ENCODE measurements at regions not wholly inside any gene's neighbourhood (a gene's known extent, or its start where the extent isn't known, plus 50 kb on each side); places are given as distances from the start of the nearest gene placed in this dataset.
"Not testable (repeated sequence)": the region's sequence is repeated elsewhere in the genome, so short reads cannot be mapped to it uniquely, and the experiment has no call there.

DNA sequence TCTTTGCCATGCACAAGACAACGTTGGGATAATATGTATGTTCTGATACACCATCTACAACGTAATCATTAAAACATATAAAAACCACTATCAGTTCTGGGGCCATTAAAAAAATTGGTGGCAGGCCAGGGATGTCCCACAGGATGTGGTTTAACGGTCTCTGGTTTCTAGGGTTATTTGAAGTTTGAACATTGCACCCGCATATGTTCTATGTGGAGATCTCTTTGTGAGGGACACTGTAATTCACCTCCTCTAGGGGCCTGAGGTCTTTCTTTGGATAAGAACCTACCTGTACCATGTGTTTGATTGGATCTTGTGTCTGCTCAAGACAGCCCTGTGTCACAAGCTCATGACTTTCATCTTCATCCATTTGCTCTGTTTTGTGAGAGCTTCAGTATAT is 73.2 kb downstream of the GGTLC2 start:
- DNase-seq, result no peak

DNA sequence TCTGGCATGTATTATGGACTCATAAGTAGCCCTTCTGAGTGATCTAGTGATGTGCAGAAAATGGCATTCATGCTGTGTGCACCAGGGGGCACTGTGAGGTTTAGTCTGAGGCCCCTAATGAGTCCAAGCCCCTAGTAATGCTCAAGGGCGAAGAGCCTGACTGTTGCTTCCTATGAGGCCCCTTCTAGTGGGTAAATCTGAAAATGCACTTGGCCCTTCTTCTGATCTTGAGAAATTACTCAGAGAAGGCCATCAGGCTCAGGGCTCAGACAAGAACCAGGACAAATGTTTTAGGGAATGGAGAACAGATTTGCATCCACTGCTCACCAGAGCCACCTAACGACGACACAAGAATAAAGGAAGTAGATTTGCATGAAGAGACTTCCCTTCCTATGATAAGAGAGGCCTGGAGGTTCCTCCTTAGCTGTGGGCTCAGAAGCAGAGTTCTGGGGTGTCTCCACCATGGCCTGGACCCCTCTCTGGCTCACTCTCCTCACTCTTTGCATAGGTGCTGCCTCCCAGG is 75.8 kb downstream of the GGTLC2 start:
- DNase-seq, result peak; percentile 15

DNA sequence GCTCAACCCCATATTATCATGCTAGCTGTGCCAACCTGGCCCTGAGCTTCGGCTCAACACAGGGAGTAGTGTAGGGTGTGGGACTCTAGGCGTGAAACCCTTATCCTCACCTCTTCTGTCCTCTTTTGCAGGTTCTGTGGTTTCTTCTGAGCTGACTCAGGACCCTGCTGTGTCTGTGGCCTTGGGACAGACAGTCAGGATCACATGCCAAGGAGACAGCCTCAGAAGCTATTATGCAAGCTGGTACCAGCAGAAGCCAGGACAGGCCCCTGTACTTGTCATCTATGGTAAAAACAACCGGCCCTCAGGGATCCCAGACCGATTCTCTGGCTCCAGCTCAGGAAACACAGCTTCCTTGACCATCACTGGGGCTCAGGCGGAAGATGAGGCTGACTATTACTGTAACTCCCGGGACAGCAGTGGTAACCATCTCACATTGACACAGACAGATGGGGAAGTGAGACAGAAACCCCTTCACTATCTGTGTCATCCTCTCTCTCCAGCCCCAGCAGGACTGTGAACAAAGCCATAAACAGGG is 76.4 kb downstream of the GGTLC2 start:
- DNase-seq, result no peak

DNA sequence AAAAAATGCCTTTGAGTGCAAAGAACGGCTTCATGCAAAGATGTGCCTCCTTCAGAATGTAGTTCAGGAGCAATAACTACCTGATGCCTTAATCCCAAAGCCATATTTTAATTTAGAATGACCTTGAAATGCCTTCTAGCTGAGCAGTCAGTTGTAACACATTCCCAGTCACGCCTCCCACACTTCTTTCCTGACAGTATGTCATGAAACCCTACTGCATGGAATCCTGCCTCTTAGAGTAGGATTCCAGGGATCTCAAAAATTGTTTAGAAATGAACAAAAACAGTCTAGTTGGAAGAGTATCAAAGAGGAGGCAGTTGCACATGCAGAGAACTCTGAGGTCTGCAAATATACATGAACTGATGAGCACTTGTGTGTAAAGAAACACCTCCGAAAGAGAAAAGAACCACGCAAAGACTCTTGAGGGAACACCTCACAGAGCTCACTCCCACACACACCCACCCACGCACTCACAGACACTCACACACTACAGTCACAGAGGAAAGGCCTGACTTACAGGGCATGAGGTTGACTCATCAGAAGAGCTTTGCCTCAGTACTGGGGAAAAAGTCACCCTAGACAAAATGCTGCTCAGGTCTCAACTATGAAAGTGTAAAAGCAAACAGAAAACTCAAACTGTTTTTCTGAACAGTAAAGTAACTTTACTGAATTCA is 77.4 kb downstream of the GGTLC2 start:
- DNase-seq, result no peak

DNA sequence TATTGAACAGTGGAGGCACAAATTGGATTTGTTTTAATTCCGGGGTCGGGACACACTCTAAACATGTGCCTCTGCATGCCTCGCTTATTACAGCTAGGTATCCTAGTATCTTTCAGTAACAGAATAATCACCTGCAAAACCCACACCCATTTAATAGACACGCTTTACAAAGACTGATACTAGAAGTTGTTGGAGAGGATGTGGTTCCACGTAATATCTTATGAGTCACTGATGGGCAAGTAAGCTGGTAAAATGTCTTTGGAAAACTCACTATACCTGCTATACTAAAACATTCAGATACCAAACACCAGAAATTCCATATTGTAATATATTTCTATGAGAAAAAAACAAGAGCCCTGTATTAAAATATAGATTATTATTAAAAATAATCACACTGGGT is 84.0 kb downstream of the GGTLC2 start:
- DNase-seq, result no peak

DNA sequence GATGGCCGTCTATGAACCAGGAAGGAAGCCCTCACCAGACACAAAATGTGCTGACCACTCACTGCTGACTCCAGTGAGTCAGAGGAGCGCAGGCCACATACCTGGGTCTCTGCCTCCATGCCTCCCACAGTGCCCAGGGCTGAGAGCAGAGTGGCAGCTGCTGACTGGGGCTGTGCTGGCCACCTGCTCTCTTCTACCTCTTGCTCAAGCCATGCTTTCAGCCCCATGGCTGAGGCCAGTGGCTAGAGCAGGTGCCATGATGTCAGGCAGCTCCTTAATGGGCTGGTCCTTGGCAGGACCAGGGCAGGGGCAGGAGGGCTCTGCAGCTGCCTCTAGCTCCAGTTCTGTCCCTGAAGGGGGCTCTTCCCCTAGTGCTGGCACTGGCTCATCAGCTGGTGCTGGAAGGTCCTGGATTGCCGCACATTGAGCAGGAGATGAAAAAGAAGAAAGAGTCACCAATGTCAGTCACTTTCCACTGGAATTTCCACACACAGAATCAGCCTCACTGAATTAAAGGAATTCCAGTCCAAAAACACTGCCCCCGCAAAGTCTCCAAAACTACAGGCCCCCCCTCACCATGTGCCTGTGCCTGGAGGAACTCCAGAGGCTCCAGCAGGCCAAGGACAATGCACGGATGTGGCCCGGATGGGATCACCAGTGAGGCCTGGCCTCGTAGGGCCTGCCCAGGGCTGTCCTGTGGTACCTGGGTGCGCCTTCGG is 86.4 kb downstream of the GGTLC2 start:
- no peak for DNase-seq

DNA sequence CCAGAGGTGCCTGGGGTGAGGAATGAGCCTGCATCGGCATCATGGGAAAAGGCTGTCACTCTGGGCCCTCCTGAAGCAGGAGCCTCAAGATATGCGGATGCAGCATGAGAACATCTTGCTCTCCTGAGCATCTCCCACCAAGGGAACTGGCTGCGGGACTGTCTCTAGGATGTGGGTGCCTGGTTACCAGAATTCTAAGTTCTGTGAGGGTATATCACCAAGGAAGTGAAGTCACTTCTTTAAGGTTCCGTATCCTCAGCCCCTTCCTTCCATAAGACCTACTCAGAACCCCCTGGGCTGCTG is 86.9 kb downstream of the GGTLC2 start:
- no peak for DNase-seq

DNA sequence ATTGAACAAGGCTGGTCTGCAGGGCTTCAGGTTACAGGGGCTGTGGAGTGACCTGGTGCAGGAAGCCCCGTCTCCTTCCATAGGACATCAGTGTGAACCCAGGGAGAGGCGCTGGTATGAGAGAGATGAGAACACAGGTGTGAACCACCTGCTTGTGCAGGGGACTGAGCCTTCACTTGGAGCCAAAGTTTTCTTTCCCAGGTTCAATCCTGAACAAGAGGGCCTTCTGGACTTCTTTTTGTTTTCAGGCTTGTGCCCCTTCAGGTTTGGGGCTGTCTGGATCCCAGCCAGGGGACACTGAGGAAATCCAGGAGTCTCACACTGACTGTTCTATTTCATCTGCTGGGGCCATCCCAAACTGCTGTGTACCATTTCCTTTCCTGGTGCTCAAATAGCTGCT is 88.6 kb downstream of the GGTLC2 start:
- DNase-seq, result not testable (repeated sequence)

DNA sequence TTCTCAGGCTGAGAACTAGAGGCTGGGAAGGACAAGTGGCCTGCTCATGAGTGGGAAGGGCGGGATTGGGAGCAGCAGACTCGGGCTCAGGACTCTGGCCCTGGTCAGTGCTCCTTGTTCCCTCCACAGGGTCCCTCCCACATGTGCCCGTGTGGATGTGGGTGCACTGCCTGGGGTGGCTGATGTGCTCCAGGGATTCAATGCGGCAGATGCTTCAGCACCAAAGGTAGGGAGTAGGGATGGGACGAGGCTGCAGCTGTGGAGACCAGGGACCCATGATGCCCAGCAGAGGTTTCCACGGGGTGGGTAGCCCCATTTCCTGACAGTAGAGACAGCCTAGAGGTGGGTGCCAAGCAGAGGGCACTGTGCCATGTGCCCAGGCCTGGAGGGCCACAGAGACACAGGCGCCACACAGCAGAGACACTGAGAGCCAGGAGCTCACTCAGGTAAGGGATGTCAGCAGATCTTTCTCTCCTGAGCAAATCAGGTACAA is 89.5 kb downstream of the GGTLC2 start:
- DNase-seq, result no peak

DNA sequence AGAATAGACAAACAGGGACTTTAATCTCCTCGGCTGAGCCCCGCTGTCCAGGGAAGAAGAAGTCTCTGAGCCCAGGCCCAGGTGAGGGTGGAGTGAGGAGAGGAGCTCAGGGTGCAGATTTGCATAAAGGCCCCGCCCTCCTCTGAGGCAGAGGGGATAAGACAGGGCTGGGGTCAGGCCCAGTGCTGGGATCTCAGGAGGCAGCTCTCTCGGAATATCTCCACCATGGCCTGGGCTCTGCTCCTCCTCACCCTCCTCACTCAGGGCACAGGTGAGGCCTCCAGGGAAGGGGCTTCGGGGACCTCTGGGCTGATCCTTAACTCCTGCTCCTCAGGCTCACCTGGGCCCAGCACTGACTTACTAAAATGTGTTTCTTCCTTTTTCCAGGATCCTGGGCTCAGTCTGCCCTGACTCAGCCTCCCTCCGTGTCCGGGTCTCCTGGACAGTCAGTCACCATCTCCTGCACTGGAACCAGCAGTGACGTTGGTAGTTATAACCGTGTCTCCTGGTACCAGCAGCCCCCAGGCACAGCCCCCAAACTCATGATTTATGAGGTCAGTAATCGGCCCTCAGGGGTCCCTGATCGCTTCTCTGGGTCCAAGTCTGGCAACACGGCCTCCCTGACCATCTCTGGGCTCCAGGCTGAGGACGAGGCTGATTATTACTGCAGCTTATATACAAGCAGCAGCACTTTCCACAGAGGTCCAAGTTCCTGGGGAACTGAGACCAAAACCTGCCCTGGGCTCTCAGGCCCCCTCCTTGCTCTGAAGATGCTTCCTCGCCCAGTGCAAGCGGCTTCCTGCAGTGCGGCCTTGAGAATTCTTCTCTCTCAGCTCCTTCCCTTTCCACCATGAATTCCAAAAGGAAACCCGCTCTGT is 90.2 kb downstream of the GGTLC2 start:
- not testable (repeated sequence) for DNase-seq

DNA sequence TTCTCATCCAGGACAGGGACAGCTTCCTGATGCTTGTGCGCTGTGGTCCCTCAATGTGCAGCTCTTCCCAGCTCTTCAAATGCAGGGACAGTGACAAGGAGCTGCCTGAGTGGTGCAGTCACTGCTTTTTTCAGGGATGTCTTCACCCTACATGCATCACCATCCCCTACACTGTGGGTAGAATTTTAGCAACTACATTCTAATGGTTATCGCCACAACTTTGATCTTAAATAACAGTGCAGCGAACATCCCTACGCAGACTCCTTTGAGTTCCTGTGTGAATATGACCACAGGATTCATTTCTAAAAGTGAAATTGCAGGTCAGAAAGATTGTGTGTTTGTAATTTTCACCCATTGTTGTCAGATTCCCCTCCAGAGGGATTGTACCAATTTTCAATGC is 90.9 kb downstream of the GGTLC2 start:
- DNase-seq, result not testable (repeated sequence)

DNA sequence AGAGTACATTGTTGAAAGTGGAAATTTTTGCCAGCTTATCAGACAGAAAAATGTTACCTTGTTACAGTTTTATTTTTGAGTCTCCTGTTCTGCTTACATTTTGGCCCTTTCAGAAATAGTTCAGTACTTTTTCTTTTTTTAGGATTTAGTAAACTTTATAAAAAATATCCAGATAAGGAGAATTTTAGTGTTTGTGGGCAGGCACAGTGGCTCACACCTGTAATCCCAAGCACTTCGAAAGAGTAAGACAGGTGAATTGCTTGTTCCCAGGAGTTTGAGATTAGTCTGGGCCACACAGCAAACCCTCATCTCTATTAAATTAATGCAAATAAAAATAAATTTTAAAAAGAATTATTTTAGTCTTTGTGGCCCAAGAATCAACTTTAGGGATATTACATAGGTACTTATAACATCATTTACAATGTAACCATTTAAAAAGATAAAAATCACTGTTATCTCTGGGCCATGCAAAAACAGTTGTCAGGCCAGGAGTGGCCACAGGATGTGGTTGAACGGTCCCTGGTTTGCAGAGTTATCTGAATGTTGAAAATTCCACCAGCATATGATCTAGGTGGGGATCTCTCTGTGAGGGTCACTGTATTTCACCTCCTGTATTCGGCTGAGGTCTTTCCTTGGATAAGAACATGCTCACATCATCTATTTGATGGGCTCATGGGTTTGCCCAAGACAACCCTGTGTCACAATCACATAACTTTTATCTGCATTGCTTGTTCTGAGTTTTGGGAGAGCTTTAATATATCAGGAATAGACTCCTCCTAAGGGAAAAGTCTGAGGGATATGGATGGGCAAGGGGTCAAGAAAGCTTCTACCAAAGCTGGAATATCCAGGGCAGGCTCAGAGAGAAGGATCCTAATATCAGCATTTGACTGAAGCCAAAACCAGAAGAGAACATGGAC is 91.5 kb downstream of the GGTLC2 start:
- DNase-seq, result no peak

DNA sequence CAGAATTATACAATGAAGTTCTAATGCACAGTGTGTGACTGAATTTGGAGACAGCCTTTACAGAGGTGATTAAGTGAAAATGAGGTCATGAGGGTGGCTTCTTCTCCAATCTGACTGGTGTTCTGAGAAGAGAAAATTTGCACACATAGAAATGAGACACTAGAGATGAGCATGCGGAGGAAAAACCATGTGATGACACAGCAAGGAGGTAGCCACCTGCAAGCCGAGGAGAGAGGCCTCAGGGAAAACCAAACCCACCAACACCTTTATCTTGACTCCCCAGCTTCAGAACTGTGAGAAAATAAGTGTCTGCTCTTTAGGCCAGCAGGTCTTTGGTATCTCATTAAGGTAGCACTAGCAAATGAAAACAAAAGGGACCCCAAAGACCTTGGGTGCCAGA is 93.2 kb downstream of the GGTLC2 start:
- no peak for DNase-seq

DNA sequence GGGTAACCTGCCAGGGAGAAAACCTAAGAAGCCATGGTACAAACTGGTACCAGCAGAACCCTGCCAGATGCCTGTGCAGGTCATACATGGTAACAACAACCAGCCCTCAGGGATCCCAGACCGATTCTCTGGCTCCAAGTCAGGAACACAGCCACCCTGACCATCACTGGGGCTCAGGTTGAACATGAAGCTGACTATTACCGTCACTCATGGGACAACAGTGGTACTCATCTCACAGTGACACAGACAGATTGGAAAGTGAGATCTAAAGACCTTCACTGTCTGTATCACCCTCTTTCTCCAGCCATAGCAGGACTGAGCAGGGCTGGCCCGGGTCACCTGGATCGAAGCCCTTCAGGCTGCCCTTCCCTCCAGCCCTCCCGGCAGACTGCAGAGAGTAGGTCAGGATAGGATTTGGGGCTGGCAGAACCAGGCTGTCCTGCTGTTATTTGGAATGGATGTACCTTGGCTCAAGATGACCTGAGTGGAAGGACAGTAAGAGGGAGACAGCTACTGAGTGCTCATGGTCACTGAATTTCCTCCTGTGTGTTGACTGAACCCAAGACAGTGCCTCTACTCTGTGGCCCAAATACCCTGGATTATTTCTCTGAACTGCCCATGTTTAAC is 94.7 kb downstream of the GGTLC2 start:
- no peak for DNase-seq

DNA sequence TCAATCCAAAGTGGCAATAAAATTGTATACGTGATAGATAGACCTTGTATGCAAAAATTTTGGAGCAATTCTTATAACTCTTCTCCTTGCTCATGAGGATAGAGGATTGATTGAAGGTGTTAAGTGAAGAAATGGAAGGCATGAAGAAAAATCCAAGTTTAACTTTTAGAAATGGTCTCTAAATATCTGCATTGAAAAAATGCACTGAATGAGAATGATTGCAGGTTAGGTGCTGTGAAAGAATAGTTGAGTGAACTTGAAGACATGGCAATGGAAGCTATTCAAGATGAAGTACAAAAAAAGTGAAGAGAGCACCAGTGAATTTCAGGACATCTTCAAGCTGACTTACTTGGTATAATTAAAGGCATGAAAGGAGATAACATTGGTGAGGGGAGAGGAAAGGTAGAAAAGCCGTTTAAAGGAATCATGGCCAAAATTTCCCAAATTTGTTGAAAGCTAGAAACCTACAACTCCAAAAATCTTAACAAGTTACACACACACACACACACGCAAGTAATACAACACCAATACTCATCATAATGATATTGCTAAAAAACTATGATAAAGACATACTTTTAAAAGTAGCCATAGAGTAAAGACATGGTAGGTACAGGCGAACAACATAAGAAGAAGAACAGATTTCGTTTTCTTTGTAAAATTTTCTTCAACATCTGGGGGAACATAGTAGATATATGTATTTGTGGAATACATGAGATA is 96.3 kb downstream of the GGTLC2 start:
- DNase-seq, result no peak

DNA sequence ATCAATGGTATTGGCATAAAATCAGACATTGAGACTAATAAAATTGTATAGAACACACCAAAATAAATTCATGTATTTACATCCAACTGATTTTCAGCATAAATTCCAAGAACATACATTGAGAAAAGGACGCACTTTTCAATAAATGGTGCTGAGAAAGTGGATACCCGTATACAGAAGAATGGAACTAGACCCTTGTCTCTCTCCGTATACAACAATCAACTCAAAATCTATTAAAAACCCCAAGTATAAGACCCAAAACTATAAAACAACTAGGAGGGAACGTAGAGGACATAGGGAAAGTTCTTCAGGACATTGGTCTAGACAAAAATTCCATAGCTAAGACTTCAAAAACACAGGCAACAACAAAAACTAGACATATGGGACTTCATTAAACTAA is 97.4 kb downstream of the GGTLC2 start:
- DNase-seq, result no peak

DNA sequence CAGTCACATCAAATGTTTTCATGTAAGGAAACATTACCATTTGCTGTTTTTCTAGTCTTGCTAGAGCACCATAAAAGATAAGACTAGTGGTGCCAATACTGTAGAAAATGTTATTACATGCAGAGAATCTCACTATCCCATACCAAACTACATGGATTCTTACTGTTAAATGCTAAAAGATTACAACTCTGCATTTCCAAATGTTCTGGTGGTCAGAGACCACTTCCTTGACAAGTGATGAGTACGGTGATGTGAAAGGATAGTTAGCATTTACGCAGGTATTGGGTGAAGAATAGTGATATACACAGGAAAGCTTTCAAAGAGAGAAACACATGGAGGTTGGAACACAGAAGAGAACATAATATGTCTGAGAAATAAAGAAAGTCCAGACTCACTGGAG is 98.2 kb downstream of the GGTLC2 start:
- no peak for DNase-seq

DNA sequence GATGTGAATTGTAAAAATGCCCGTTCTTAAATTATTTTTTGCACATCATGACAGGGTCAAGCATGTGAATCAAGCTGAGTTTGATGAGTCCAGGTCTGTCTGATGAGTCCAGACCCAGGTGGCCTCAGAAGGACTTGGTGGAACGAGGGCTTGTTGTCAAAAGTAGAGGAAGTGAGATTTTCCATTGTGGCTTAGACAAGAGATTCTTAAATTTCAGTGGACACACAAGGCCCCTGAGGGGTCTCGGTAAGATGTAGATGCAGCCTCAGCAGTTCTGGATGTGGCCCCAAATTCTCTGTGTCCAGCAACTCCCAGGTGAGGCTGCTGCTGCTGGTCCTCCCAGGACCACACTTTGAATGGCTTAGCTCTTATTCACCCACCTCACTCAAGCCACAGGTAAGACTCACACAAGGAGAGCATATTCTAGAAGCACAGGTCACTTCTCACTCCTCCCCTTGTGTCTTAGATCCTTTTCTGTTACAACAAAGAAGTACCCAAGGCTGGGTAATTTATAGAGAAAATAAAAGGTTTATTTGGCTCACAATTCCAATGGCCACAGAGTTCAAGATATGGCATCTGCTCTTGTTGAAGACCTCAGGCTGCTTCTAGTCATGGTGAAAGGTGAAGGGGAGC is 98.8 kb downstream of the GGTLC2 start:
- no peak for DNase-seq

DNA sequence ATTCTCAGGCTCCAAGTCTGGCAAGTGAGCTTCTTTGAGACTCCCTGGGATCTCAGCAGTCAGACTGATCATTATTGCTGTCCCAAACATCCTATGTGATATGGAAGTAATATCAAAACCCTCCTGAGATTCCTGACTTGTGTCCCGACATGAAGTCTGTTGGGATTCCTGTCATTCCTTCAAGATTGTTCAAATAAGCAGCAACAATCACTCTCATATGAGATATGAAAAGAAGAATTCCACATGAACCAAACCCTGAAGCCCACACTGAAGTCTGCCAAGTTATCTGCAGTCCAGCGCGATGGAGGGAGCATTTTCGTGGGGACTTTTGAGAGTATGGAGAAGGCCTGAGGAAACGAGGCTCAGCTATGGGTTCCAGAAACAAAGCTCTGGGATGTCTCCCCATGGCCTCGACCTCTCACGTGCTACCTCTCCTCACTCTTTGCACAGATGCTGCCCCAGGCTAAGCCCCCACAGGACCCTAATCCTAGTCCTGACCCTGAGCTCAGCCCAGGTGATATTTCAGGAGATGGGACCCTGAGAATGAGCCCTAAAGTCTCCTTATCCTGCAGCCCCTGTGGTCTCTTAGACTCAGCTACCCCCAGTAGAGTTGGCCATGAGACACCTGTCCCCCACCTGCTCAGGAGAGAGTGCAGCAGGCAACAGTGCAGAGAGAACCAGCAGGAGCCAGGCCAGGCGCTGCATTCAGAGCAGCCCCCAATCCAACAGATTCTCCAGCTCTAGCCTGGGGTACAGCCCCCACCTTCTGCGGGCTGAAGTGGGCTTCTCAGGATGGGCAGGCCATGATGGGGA is 100.2 kb downstream of the GGTLC2 start:
- DNase-seq, result no peak

Measured in NCI-H2171 treated with DMSO at 0.1 percent for 48 hours (cell line).